Trophoblast cell (in vitro differentiated cells and primary cell): ENCODE measurements at regions not wholly inside any gene's neighbourhood (a gene's known extent, or its start where the extent isn't known, plus 50 kb on each side); places are given as distances from the start of the nearest gene placed in this dataset.

Source experiments
- DNase-seq, 2 donors: peaks; one replicate each; pipeline ENCODE4 v3.0.0-alpha.2; 2016
- H2AFZ ChIP-seq: 2 replicates; pipeline ENCODE4 v1.6.1; 2013; ENCODE audit warnings: low read length, moderate library complexity, mild to moderate bottlenecking; ENCODE audit not compliant: insufficient read depth, poor library complexity
- H2AK5ac ChIP-seq: 2 replicates; pipeline ENCODE4 v1.6.1; 2013; ENCODE audit warnings: mild to moderate bottlenecking, low read length
- H2BK120ac ChIP-seq: 2 replicates; pipeline ENCODE4 v1.6.1; 2013; ENCODE audit warnings: low read length, mild to moderate bottlenecking, moderate library complexity; ENCODE audit not compliant: insufficient read depth, poor library complexity
- H2BK12ac ChIP-seq: 2 replicates; pipeline ENCODE4 v1.6.1; 2013; ENCODE audit warnings: mild to moderate bottlenecking, low read length, moderate library complexity
- H2BK5ac ChIP-seq: 2 replicates; pipeline ENCODE4 v1.6.1; 2013; ENCODE audit warnings: low read length, low read depth, moderate library complexity, mild to moderate bottlenecking; ENCODE audit not compliant: poor library complexity
- H3K14ac ChIP-seq: 2 replicates; pipeline ENCODE4 v1.6.1; 2013; ENCODE audit warnings: mild to moderate bottlenecking, low read length
- H3K18ac ChIP-seq: 2 replicates; pipeline ENCODE4 v1.6.1; 2013; ENCODE audit warnings: mild to moderate bottlenecking, low read length
- H3K23ac ChIP-seq: 2 replicates; pipeline ENCODE4 v1.6.1; 2013; ENCODE audit warnings: low read length
- H3K27ac ChIP-seq: 2 replicates; pipeline ENCODE4 v1.5.1; 2013; ENCODE audit warnings: low read depth, mild to moderate bottlenecking, inconsistent platforms, low read length, moderate library complexity
- H3K27me3 ChIP-seq: 2 replicates; pipeline ENCODE4 v1.6.1; 2013; ENCODE audit warnings: inconsistent platforms, mild to moderate bottlenecking, low read length, moderate library complexity; ENCODE audit not compliant: insufficient read depth
- H3K36me3 ChIP-seq, 2 experiments: 1 replicate in 1 of 2; 2 replicates in 1 of 2; pipeline ENCODE4 v1.6.1; 2013; ENCODE audit warnings: low read length in 2 of 2, mild to moderate bottlenecking in 2 of 2, moderate library complexity in 1 of 2; ENCODE audit not compliant: insufficient read depth in 2 of 2, control insufficient read depth in 1 of 2
- H3K4ac ChIP-seq: 2 replicates; pipeline ENCODE4 v1.6.1; 2013; ENCODE audit warnings: low read depth, mild to moderate bottlenecking, low read length, moderate library complexity
- H3K4me1 ChIP-seq, 2 experiments: 1 replicate in 1 of 2; 2 replicates in 1 of 2; pipeline ENCODE4 v1.6.1; 2013; ENCODE audit warnings: low read length in 2 of 2, mild to moderate bottlenecking in 2 of 2, moderate library complexity in 1 of 2; ENCODE audit not compliant: insufficient read depth in 2 of 2, control insufficient read depth in 1 of 2
- H3K4me2 ChIP-seq: 2 replicates; pipeline ENCODE4 v1.6.1; 2013; ENCODE audit warnings: inconsistent platforms, mild to moderate bottlenecking, low read length, moderate library complexity
- H3K4me3 ChIP-seq: 2 replicates; pipeline ENCODE4 v1.5.1; 2013; ENCODE audit warnings: mild to moderate bottlenecking, low read depth, low read length, inconsistent platforms
- H3K79me1 ChIP-seq: one replicate; pipeline ENCODE4 v1.6.1; 2013; ENCODE audit warnings: low read length
- H3K79me2 ChIP-seq: 2 replicates; pipeline ENCODE4 v1.6.1; 2013; ENCODE audit warnings: low read length, mild to moderate bottlenecking; ENCODE audit not compliant: control insufficient read depth, insufficient read depth, poor library complexity
- H3K9ac ChIP-seq: 2 replicates; pipeline ENCODE4 v1.6.1; 2013; ENCODE audit warnings: mild to moderate bottlenecking, low read length
- H3K9me3 ChIP-seq: 2 replicates; pipeline ENCODE4 v1.6.1; 2013; ENCODE audit warnings: low read depth, mild to moderate bottlenecking, control low read depth, inconsistent platforms, low read length; ENCODE audit not compliant: insufficient read depth
- H4K12ac ChIP-seq: 2 replicates; pipeline ENCODE4 v1.6.1; 2013; ENCODE audit warnings: low read depth, mild to moderate bottlenecking, low read length, moderate library complexity
- H4K8ac ChIP-seq: 2 replicates; pipeline ENCODE4 v1.6.1; 2013; ENCODE audit warnings: low read depth, mild to moderate bottlenecking, low read length, moderate library complexity
- H4K91ac ChIP-seq: one replicate; pipeline ENCODE4 v1.6.1; 2013; ENCODE audit warnings: low read depth, mild to moderate bottlenecking, low read length, moderate library complexity
- WGBS: extraction: QIAGEN DNeasy Blood & Tissue Kit; methylation state at CpG from one replicate; pipeline ENCODE4 v1.1.7; 2013; ENCODE audit warnings: missing lambda C conversion rate; ENCODE audit not compliant: insufficient read length, insufficient coverage; ENCODE audit errors: extremely low coverage; 5-methylcytosine and 5-hydroxymethylcytosine counted together

DNA sequence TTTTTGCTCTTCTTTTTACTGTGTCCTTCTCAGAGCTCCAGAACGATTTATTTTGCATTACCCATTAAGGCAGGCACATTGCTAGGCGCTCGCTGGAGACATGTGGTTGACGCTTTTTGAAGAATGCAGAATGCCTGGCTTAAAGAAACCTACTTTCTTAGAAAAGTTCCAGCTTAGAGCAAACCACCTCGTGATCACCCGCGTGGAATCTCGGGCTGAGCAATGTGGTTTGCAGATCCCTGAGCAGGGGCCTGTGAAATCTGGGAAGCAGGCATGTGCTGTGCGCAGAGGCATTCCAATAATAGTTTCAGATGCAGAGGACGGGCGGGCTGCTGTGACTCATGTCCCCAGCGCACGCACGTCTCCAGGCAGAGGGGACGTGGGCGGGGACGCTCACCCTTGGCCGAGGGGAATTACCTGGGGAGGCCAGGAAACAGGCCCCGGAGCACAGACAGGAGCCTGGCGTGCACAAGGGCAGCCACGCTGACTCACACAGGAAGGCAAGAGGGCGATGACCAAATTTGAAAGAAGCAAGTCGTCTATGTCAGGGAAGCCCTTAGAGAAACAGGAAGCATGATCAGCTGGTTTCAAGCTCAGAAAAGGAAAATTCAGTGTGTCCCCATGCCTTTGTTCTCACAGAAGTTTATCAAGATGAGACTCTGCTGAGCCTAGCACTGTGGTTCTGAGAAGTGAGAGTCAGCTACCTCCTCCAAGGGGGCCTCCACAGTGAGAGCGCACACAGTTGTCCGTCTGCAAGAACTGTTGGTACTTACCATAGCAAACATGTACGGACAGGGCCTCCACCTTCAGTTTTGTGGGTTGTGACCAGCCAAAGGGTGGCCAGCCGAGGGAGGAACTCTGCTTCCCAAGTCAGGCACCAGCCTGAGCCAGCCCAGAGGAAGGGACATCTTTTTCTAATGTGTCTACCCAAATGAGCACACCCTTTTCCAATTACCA is 218.6 kb downstream of the PIK3R1 start:
- Histone ChIP-seq H3K4me1 (peaks cover 23 to 27% of the 10 kb centered on the region in 2 experiments), H3K27ac (peak overlapping the region; percentile 98), H3K14ac (peak overlapping the region; percentile 96), H4K91ac (peak overlapping the region; percentile 99), H3K27me3 (no peaks in the 10 kb centered on the region), H3K4ac (peak overlapping the region; percentile 60), H4K8ac (peak overlapping the region; percentile 93), H3K9ac (no peak overlapping the region), H3K79me1 (peaks cover 58% of the 10 kb centered on the region), H2BK120ac (peak overlapping the region; percentile 96), H2BK5ac (peak overlapping the region; percentile 98), H4K12ac (peak overlapping the region; percentile 49), H2AFZ (peak overlapping the region; percentile 75), H3K9me3 (no peaks in the 10 kb centered on the region), H3K4me3 (no peak overlapping the region), H2BK12ac (peak overlapping the region; percentile 85), H3K18ac (peak overlapping the region; percentile 98), H3K79me2 (peaks cover 4% of the 10 kb centered on the region), H2AK5ac (peak overlapping the region; percentile 84), H3K4me2 (no peak overlapping the region), H3K36me3 (no peaks in the 10 kb centered on the region), H3K23ac (no peak overlapping the region)
- WGBS = no CpG with 5 or more reads among the region's 27 CpGs
- peak; percentile 100 for DNase-seq

DNA sequence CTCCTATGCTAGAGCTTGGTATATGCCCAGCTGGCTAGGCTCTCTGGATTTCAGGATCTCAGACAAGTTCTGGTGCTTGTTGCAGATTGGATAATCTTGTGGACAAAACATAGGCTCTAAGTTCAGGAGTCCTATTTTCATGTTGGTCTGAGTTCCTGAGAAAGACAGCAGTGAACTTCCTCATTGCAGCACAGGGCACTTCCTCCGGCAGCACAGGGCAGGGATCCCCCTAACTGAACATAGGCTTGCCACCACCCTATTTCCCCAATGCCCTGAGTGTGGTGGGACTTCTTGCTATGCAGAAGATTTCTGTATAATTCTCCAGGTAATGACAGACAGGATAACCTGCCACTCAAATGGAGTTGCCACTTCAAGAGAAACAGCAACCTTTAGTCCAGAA is 220.1 kb downstream of the PIK3R1 start:
- Histone ChIP-seq H3K18ac (peak overlapping the region; percentile 55), H2BK12ac (peak overlapping the region; percentile 97), H3K14ac (peak overlapping the region; percentile 96), H4K12ac (no peak overlapping the region), H3K4me3 (no peak overlapping the region), H3K27me3 (no peaks in the 10 kb centered on the region), H3K79me1 (peaks cover 54% of the 10 kb centered on the region), H3K27ac (peak overlapping the region; percentile 98), H2AK5ac (peak overlapping the region; percentile 47), H3K9me3 (no peaks in the 10 kb centered on the region), H3K4me1 (peaks cover 23 to 27% of the 10 kb centered on the region in 2 experiments), H2BK5ac (peak overlapping the region; percentile 98), H2BK120ac (peak overlapping the region; percentile 96), H3K23ac (no peak overlapping the region), H2AFZ (no peak overlapping the region), H3K36me3 (no peaks in the 10 kb centered on the region), H3K79me2 (peaks cover 4% of the 10 kb centered on the region), H3K4ac (peak overlapping the region; percentile 80), H4K91ac (peak overlapping the region; percentile 99), H3K9ac (no peak overlapping the region), H3K4me2 (no peak overlapping the region), H4K8ac (peak overlapping the region; percentile 59)
- no peak for DNase-seq
- no CpG with 5 or more reads among the region's 1 CpG for WGBS

DNA sequence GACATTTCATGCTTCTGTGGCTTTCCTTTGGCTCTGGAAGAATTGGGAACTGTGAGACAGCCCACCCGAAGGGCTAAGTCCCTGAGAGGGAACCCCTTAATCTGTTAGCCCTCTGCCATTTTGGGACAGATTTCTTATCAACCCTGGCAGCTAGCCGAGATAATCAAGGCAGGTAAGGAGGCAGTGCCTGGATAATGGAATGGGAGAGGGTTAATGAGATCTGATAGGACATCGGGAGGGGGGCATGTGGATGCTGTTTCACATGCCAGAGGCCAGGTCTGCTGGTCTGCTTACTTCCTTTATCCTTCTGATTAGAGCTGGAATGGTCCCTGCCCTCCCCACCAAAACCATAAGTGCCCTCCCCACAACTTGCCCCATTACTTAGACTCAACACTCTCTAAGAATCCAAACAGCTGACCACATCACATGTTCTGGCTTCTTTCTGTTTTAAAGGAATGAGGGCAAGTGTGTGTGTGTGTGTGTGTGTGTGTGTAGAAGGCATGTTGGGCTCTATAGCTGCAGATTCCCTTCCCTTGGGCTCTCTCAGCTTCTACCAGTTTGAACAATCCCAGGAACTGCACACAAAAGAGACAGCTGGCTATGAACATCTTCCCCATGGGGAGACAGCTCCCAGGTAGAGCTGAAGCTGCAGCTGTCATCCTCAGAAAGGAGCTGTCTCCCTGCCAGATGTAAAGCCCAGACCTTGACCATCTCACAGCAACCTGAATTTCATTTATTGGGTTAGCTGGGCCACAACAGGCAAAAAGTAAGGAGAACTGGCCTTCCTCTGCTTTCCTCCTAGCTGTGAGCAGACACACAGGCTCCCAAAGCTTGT is 221.3 kb downstream of the PIK3R1 start:
- Histone ChIP-seq H3K14ac (peak overlapping the region; percentile 41), H3K23ac (no peak overlapping the region), H2AK5ac (peak overlapping the region; percentile 72), H3K9me3 (no peaks in the 10 kb centered on the region), H3K36me3 (no peaks in the 10 kb centered on the region), H3K4me3 (no peak overlapping the region), H3K18ac (peak overlapping the region; percentile 19), H3K79me2 (peaks cover 4% of the 10 kb centered on the region), H2BK5ac (peak overlapping the region; percentile 68), H3K4me1 (peaks cover 20 to 23% of the 10 kb centered on the region in 2 experiments), H4K8ac (peak overlapping the region; percentile 54), H2BK12ac (peak overlapping the region; percentile 72), H3K9ac (no peak overlapping the region), H4K91ac (peak overlapping the region; percentile 99), H3K27me3 (no peaks in the 10 kb centered on the region), H2AFZ (peak overlapping the region; percentile 8), H3K79me1 (peaks cover 50% of the 10 kb centered on the region), H3K27ac (peak overlapping the region; percentile 88), H3K4me2 (no peak overlapping the region), H4K12ac (no peak overlapping the region), H3K4ac (peak overlapping the region; percentile 46), H2BK120ac (peak overlapping the region; percentile 96)
- no CpG with 5 or more reads among the region's 3 CpGs for WGBS
- DNase-seq = peak; percentile 5 to 51

DNA sequence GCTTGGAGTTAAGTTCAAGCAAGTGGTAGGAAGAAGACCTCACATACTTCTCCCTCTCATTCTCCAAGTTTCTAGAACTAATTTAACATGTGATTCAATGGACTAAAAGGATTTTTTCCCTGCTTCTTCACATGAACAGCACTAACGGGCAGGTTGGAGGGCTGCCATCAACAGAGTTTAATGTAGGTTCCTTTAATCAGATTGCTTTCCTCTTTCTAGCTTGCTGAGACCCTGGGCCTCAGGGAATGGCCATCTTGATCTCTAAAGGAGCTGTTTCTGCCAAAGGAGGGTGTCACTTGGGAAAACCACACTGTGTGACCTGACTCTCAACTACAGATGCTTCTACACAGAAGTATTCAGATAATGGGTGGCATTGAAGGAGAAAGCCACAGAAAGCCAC is 223.3 kb downstream of the PIK3R1 start:
- no CpG with 5 or more reads among the region's 1 CpG for WGBS

More for the DNA sequence above, 223.3 kb downstream of the PIK3R1 start:
- no peak overlapping the region for H4K12ac ChIP-seq
- no peak overlapping the region for H3K27ac ChIP-seq
- H3K4me3 ChIP-seq = no peak overlapping the region
- no peak overlapping the region for H4K91ac ChIP-seq
- H3K14ac ChIP-seq = no peak overlapping the region
- no peak overlapping the region for H3K4ac ChIP-seq
- H3K79me1 ChIP-seq = peaks cover 39% of the 10 kb centered on the region
- H4K8ac ChIP-seq = no peak overlapping the region
- H3K79me2 ChIP-seq = peaks cover 4% of the 10 kb centered on the region
- DNase-seq = no peak
- H3K4me1 ChIP-seq = peaks cover 15 to 16% of the 10 kb centered on the region in 2 experiments
- no peaks in the 10 kb centered on the region for H3K27me3 ChIP-seq
- no peak overlapping the region for H2AFZ ChIP-seq
- H2BK120ac ChIP-seq = peak overlapping the region; percentile 3
- H2BK5ac ChIP-seq = no peak overlapping the region
- H3K36me3 ChIP-seq = no peaks in the 10 kb centered on the region
- peak overlapping the region; percentile 74 for H2BK12ac ChIP-seq
- no peak overlapping the region for H3K23ac ChIP-seq
- no peaks in the 10 kb centered on the region for H3K9me3 ChIP-seq
- H3K9ac ChIP-seq = no peak overlapping the region
- H2AK5ac ChIP-seq = peak overlapping the region; percentile 2
- H3K18ac ChIP-seq = no peak overlapping the region
- no peak overlapping the region for H3K4me2 ChIP-seq
